Nephron (organoid): ENCODE measurements at regions not wholly inside any gene's neighbourhood (a gene's known extent, or its start where the extent isn't known, plus 50 kb on each side); places are given as distances from the start of the nearest gene placed in this dataset.

Experiments used
- H3K27ac Mint-ChIP-seq, 3 experiments: 2 replicates each; pipeline ENCODE4 v1.8.0; 2020; ENCODE audit warnings: mixed read lengths in 3 of 3, mild to moderate bottlenecking in 2 of 3, moderate library complexity in 1 of 3
- H3K27me3 Mint-ChIP-seq: 2 replicates; pipeline ENCODE4 v1.8.0; 2021; ENCODE audit warnings: low read depth, mild to moderate bottlenecking, moderate library complexity, mixed read lengths
- H3K36me3 Mint-ChIP-seq: 2 replicates; pipeline ENCODE4 v1.8.0; 2020; ENCODE audit warnings: low read depth, mixed read lengths
- H3K4me1 Mint-ChIP-seq: 2 replicates; pipeline ENCODE4 v1.8.0; 2020; ENCODE audit warnings: mixed read lengths
- H3K4me3 Mint-ChIP-seq, 3 experiments: 2 replicates each; pipeline ENCODE4 v1.8.0; 2020; ENCODE audit warnings: mild to moderate bottlenecking in 3 of 3, mixed read lengths in 3 of 3, moderate library complexity in 2 of 3
- H3K9me3 Mint-ChIP-seq: 2 replicates; pipeline ENCODE4 v1.8.0; 2020; ENCODE audit warnings: mixed read lengths
- CTCF ChIP-seq, 3 experiments: fragments of 200-600 bp; sonication (generic); IDR thresholded peaks; one replicate each; pipeline ENCODE4 v1.5.0; 2021; ENCODE audit warnings: antibody characterized with exemption in 3 of 3; ENCODE audit not compliant: unreplicated experiment in 3 of 3

- Mint-ChIP-seq H3K9me3 (peaks cover 11% of the 10 kb centered on the region), H3K4me1 (no peaks in the 10 kb centered on the region), H3K4me3 (no peak overlapping the region), H3K27ac (no peak overlapping the region), H3K36me3 (no peaks in the 10 kb centered on the region), H3K27me3 (no peaks in the 10 kb centered on the region)
- TF ChIP-seq CTCF (IDR thresholded peaks at IDR 0.05; ENCODE audit: unreplicated experiment in 3 of 3) = no peak
These were observed 1695.7 kb upstream of the SPRY2 start for GRCh38 chr13:82036602-82037001.

DNA sequence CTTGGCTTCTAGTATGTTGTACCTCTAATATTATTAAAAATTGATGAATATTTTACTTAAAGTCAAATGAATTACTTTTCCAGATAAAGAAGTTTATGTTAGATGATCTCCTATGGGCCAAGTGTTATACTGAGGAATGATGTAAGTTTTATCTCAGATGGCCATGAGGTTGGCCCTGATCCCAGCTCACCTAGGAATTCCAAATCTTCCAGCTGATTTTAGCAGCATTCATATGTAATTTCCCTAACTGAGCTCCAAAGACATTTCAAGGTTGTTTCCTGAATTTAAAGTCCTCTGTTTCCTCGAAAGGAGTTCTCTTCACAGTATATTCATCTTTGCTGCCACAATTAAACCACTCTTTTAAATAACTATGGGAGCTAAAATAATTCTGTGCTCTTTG is 1670.4 kb upstream of the SPRY2 start:
- no peaks in the 10 kb centered on the region for H3K9me3 Mint-ChIP-seq
- H3K4me3 Mint-ChIP-seq = no peak overlapping the region
- no peaks in the 10 kb centered on the region for H3K36me3 Mint-ChIP-seq

DNA sequence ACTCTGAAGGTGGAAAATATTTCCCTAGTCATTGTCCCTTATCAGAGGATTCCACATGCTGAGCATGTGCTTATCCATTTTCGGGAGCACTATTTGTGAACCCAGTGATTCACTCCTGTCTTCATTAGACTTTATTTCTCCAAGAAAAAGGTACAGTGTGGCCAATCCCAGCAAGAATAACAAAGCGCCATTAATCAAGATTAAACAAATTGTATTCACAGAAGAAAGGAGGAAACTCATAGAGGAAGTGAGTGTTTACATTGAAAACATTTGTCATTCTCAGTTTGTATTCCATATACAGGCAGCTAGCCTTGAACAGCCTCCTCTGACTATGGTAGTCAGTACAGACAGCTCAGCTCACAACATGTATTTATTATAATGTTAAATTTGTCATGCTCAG is 1669.9 kb upstream of the SPRY2 start:
- H3K9me3 Mint-ChIP-seq = no peaks in the 10 kb centered on the region
- no peak for TF ChIP-seq CTCF (IDR thresholded peaks at IDR 0.05; ENCODE audit: unreplicated experiment in 3 of 3)
- H3K27me3 Mint-ChIP-seq = no peaks in the 10 kb centered on the region
- H3K27ac Mint-ChIP-seq = no peak overlapping the region
- no peaks in the 10 kb centered on the region for H3K36me3 Mint-ChIP-seq
- peaks cover 17% of the 10 kb centered on the region for H3K4me1 Mint-ChIP-seq
- no peak overlapping the region for H3K4me3 Mint-ChIP-seq

More for the DNA sequence above, 1670.4 kb upstream of the SPRY2 start:
- no peak for TF ChIP-seq CTCF (IDR thresholded peaks at IDR 0.05; ENCODE audit: unreplicated experiment in 3 of 3)
- Mint-ChIP-seq H3K4me1 (peaks cover 17% of the 10 kb centered on the region), H3K27ac (peak overlapping the region in 1 of 3 experiments; percentile 1), H3K27me3 (no peaks in the 10 kb centered on the region)

GRCh38 chr13:82002710-82003109 is 1661.8 kb upstream of the SPRY2 start:
- no peaks in the 10 kb centered on the region for H3K4me1 Mint-ChIP-seq
- no peak overlapping the region for H3K27ac Mint-ChIP-seq
- H3K36me3 Mint-ChIP-seq = no peaks in the 10 kb centered on the region
- no peak for TF ChIP-seq CTCF (IDR thresholded peaks at IDR 0.05; ENCODE audit: unreplicated experiment in 3 of 3)
- peaks cover 3% of the 10 kb centered on the region for H3K27me3 Mint-ChIP-seq
- H3K9me3 Mint-ChIP-seq = no peaks in the 10 kb centered on the region
- no peak overlapping the region for H3K4me3 Mint-ChIP-seq

DNA sequence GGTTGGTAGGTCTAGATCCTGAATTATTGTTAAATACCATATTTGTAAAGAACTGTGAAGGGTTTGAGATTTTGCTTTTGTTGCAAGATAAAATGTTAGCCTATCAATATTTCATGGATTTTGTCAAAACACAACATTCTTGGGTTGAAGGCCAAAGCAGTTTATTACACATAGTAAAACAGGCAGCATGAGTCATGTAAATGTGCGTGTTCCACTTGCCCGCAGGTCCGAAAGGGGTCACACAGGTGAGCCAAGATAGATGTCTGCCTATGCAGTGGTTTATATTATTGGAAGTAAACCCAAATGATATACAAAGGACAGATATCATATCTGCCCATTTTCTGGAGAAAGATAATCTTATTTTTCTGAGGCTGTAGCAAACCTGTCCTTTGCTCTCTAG is 1654.4 kb upstream of the SPRY2 start:
- Mint-ChIP-seq H3K36me3 (no peaks in the 10 kb centered on the region), H3K27me3 (peaks cover under 1% of the 10 kb centered on the region), H3K27ac (no peak overlapping the region), H3K4me3 (no peak overlapping the region), H3K9me3 (no peaks in the 10 kb centered on the region), H3K4me1 (no peaks in the 10 kb centered on the region)
- TF ChIP-seq CTCF (IDR thresholded peaks at IDR 0.05; ENCODE audit: unreplicated experiment in 3 of 3) = no peak

GRCh38 chr13:81990652-81991051 is 1649.7 kb upstream of the SPRY2 start:
- Mint-ChIP-seq H3K9me3 (no peaks in the 10 kb centered on the region), H3K27ac (no peak overlapping the region), H3K36me3 (no peaks in the 10 kb centered on the region), H3K4me1 (peaks cover 5% of the 10 kb centered on the region), H3K27me3 (no peaks in the 10 kb centered on the region), H3K4me3 (no peak overlapping the region)
- no peak for TF ChIP-seq CTCF (IDR thresholded peaks at IDR 0.05; ENCODE audit: unreplicated experiment in 3 of 3)
